Liver (tissue), 3 donors: ENCODE measurements at regions not wholly inside any gene's neighbourhood (a gene's known extent, or its start where the extent isn't known, plus 50 kb on each side); places are given as distances from the start of the nearest gene placed in this dataset.

Experiments
- EGR1 ChIP-seq, 2 donors: IDR thresholded peaks; 2 replicates each; pipeline ENCODE4 v1.6.1; 2016 to 2018; ENCODE audit warnings: antibody characterized with exemption in 2 of 2, low read depth in 2 of 2
- FOXA1 ChIP-seq: IDR thresholded peaks from 2 replicates; pipeline ENCODE4 v1.6.1; 2016; ENCODE audit warnings: antibody characterized with exemption
- GABPA ChIP-seq, 2 donors: IDR thresholded peaks in 1 of 2; conservative IDR thresholded peaks in 1 of 2; 2 replicates each; pipeline ENCODE4 v1.6.1; 2016; ENCODE audit warnings: antibody characterized with exemption in 2 of 2, mild to moderate bottlenecking in 1 of 2, moderate library complexity in 1 of 2
- JUND ChIP-seq, 2 donors: IDR thresholded peaks; 2 replicates each; pipeline ENCODE4 v1.6.1; 2016; ENCODE audit warnings: antibody characterized with exemption in 2 of 2
- RAD21 ChIP-seq, 2 donors: IDR thresholded peaks; 2 replicates each; pipeline ENCODE4 v1.6.1; 2016; ENCODE audit warnings: antibody characterized with exemption in 2 of 2, mild to moderate bottlenecking in 2 of 2
- RXRA ChIP-seq, 2 donors: IDR thresholded peaks; 2 replicates each; pipeline ENCODE4 v1.6.1; 2017 to 2018; ENCODE audit warnings: antibody characterized with exemption in 2 of 2, mild to moderate bottlenecking in 1 of 2
- SP1 ChIP-seq: IDR thresholded peaks from 2 replicates; pipeline ENCODE4 v1.6.1; 2018; ENCODE audit warnings: antibody characterized with exemption, mild to moderate bottlenecking
- TAF1 ChIP-seq: conservative IDR thresholded peaks from 2 replicates; pipeline ENCODE4 v1.6.1; 2016; ENCODE audit warnings: antibody characterized with exemption, mild to moderate bottlenecking
- YY1 ChIP-seq: IDR thresholded peaks from 2 replicates; pipeline ENCODE4 v1.6.1; 2016; ENCODE audit warnings: antibody characterized with exemption, mild to moderate bottlenecking
- TF ChIP-seq, protein P1 (sequence below): fragments of 150-350 bp; IDR thresholded peaks from 2 replicates; pipeline ENCODE4 v1.5.1; 2017; ENCODE audit warnings: improper control_type of control experiment, low read depth, low read length; ENCODE audit not compliant: missing input control
- TF ChIP-seq, protein P2 (sequence below): IDR thresholded peaks from 2 replicates; pipeline ENCODE4 v1.6.1; 2016; ENCODE audit warnings: antibody characterized with exemption, mild to moderate bottlenecking
- TF ChIP-seq, protein P3 (sequence below): IDR thresholded peaks from 2 replicates; pipeline ENCODE4 v1.6.1; 2016; ENCODE audit warnings: antibody characterized with exemption
- TF ChIP-seq, protein P4 (sequence below): IDR thresholded peaks from 2 replicates; pipeline ENCODE4 v1.6.1; 2016; ENCODE audit warnings: antibody characterized with exemption
- donor health status: healthy.
- donor health status: healthy.

DNA sequence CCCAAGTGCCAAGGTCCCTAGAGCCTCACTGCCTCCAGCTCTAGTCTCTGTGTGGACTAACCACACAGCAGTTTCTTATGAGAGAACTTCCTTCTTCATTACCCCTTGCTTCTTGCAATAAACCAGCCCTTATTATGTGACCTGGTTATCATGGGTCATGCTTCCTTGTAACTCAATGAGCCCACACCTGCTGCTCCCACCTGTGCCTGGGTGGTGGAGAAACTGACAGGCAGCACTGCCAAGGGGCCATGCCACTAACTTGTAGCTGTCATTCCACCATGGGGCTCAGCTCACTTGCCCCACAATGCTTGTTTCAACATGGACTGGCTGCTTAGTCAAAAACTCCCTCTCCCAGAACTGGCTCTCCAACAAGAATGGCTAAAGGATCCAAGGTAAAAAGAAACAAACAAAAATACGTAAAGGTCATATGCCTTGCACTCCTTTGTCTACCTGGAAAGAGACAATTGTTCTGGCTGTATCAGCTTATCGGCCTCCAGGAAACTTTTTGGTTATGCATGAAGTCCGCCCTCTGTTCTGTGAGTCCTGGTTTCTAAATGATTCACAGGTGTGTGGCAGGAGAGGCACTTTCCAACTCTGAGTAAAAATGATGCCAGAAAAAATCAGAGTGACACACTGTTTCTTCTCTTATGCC, 446.4 kb downstream of the COG6 start:
- TF ChIP-seq RXRA (IDR thresholded peaks at IDR 0.05) (no peak), FOXA1 (no peak), RAD21 (IDR thresholded peaks at IDR 0.05) (no peak), EGR1 (IDR thresholded peaks at IDR 0.05; ENCODE audit: low read depth in 2 of 2) (no peak), GABPA (IDR thresholded peaks at IDR 0.05 in 1 of 2, conservative IDR thresholded peaks at IDR 0.05 in 1 of 2) (no peak), SP1 (no peak), YY1 (no peak), JUND (IDR thresholded peaks at IDR 0.05) (no peak), TAF1 (no peak)
- TF ChIP-seq, protein P1, sequence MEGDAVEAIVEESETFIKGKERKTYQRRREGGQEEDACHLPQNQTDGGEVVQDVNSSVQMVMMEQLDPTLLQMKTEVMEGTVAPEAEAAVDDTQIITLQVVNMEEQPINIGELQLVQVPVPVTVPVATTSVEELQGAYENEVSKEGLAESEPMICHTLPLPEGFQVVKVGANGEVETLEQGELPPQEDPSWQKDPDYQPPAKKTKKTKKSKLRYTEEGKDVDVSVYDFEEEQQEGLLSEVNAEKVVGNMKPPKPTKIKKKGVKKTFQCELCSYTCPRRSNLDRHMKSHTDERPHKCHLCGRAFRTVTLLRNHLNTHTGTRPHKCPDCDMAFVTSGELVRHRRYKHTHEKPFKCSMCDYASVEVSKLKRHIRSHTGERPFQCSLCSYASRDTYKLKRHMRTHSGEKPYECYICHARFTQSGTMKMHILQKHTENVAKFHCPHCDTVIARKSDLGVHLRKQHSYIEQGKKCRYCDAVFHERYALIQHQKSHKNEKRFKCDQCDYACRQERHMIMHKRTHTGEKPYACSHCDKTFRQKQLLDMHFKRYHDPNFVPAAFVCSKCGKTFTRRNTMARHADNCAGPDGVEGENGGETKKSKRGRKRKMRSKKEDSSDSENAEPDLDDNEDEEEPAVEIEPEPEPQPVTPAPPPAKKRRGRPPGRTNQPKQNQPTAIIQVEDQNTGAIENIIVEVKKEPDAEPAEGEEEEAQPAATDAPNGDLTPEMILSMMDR, result no peak
- TF ChIP-seq, protein P2, sequence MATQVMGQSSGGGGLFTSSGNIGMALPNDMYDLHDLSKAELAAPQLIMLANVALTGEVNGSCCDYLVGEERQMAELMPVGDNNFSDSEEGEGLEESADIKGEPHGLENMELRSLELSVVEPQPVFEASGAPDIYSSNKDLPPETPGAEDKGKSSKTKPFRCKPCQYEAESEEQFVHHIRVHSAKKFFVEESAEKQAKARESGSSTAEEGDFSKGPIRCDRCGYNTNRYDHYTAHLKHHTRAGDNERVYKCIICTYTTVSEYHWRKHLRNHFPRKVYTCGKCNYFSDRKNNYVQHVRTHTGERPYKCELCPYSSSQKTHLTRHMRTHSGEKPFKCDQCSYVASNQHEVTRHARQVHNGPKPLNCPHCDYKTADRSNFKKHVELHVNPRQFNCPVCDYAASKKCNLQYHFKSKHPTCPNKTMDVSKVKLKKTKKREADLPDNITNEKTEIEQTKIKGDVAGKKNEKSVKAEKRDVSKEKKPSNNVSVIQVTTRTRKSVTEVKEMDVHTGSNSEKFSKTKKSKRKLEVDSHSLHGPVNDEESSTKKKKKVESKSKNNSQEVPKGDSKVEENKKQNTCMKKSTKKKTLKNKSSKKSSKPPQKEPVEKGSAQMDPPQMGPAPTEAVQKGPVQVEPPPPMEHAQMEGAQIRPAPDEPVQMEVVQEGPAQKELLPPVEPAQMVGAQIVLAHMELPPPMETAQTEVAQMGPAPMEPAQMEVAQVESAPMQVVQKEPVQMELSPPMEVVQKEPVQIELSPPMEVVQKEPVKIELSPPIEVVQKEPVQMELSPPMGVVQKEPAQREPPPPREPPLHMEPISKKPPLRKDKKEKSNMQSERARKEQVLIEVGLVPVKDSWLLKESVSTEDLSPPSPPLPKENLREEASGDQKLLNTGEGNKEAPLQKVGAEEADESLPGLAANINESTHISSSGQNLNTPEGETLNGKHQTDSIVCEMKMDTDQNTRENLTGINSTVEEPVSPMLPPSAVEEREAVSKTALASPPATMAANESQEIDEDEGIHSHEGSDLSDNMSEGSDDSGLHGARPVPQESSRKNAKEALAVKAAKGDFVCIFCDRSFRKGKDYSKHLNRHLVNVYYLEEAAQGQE, result no peak
- TF ChIP-seq, protein P3, sequence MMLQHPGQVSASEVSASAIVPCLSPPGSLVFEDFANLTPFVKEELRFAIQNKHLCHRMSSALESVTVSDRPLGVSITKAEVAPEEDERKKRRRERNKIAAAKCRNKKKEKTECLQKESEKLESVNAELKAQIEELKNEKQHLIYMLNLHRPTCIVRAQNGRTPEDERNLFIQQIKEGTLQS, result no peak
- TF ChIP-seq, protein P4, sequence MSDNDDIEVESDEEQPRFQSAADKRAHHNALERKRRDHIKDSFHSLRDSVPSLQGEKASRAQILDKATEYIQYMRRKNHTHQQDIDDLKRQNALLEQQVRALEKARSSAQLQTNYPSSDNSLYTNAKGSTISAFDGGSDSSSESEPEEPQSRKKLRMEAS, result no peak
